ENCODE measurements at regions not wholly inside any gene's neighbourhood (a gene's known extent, or its start where the extent isn't known, plus 50 kb on each side); places are given as distances from the start of the nearest gene placed in this dataset.

DNA sequence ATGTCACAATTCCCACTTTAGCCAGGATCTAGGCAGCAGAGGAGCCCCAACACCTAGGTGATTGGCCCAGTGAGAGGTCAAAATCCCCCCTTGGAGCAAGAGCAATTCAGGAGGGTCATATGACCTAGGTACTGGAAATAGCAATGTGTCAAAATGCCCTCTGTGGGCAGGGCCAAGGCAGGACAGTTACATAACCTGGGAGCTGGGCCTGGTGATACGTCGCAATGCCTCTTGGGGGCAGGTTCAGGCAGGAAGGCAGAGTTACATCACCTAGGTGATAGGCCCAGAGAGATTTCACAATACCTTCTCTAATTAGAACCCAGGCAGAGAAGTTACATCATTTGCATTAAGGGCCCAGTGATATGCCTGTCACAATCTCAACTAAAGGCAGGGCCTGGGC is 1906.3 kb downstream of the TP53TG3F start:
- ATAC-seq (no peak), DNase-seq (ENCODE audit: low spot score) (no peak)
- peaks cover 98% of the 10 kb centered on the region for H3K9me3 Mint-ChIP-seq
- H3K36me3 Mint-ChIP-seq, result peaks cover 86% of the 10 kb centered on the region
- CTCF ChIA-PET, result no interaction called here
- no peaks in the 10 kb centered on the region for H3K4me1 Mint-ChIP-seq
- POLR2A ChIA-PET, result no interaction called here
- H3K27me3 Mint-ChIP-seq (ENCODE audit: low read depth), result peaks cover 14% of the 10 kb centered on the region
- H3K4me3 Mint-ChIP-seq, result no peak overlapping the region
- H3K27ac Mint-ChIP-seq, result no peak overlapping the region
- TF ChIP-seq CBFB (CRISPR knock-in tag; IDR thresholded peaks at IDR 0.05; ENCODE audit: low read depth) (no peak), ZNF671 (CRISPR knock-in tag; IDR thresholded peaks at IDR 0.05) (no peak), SMAD4 (CRISPR knock-in tag; IDR thresholded peaks at IDR 0.05) (no peak), NFATC4 (CRISPR knock-in tag; IDR thresholded peaks at IDR 0.05) (no peak)
- TF ChIP-seq, protein P1, sequence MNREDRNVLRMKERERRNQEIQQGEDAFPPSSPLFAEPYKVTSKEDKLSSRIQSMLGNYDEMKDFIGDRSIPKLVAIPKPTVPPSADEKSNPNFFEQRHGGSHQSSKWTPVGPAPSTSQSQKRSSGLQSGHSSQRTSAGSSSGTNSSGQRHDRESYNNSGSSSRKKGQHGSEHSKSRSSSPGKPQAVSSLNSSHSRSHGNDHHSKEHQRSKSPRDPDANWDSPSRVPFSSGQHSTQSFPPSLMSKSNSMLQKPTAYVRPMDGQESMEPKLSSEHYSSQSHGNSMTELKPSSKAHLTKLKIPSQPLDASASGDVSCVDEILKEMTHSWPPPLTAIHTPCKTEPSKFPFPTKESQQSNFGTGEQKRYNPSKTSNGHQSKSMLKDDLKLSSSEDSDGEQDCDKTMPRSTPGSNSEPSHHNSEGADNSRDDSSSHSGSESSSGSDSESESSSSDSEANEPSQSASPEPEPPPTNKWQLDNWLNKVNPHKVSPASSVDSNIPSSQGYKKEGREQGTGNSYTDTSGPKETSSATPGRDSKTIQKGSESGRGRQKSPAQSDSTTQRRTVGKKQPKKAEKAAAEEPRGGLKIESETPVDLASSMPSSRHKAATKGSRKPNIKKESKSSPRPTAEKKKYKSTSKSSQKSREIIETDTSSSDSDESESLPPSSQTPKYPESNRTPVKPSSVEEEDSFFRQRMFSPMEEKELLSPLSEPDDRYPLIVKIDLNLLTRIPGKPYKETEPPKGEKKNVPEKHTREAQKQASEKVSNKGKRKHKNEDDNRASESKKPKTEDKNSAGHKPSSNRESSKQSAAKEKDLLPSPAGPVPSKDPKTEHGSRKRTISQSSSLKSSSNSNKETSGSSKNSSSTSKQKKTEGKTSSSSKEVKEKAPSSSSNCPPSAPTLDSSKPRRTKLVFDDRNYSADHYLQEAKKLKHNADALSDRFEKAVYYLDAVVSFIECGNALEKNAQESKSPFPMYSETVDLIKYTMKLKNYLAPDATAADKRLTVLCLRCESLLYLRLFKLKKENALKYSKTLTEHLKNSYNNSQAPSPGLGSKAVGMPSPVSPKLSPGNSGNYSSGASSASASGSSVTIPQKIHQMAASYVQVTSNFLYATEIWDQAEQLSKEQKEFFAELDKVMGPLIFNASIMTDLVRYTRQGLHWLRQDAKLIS (CRISPR knock-in tag; IDR thresholded peaks at IDR 0.05; ENCODE audit: borderline replicate concordance), result no peak

DNA sequence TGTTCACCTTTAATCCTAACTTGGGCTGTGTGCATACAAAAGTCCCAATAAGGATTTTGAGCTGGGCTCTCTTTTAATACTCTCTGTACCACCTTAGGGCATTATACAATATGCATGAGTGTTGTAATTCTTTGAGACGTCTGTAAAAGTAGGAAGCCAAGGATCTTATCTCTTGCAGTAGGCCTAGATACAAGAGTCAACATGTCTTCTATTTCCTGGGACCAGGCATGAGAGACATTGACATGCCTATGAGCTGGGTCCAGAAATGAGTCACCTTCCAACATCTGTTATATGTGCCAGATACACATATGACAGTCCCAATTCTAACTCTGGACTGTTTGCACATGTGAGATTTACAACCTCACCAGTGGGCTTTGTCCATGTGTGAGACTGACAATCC is 1911.2 kb downstream of the TP53TG3F start:
- DNase-seq (ENCODE audit: low spot score) (no peak), ATAC-seq (no peak)
- CTCF ChIA-PET, result no interaction called here
- Mint-ChIP-seq H3K9me3 (peaks cover 85% of the 10 kb centered on the region), H3K4me1 (no peaks in the 10 kb centered on the region), H3K27me3 (ENCODE audit: low read depth) (peaks cover 7% of the 10 kb centered on the region; the same call in 1 of the 2 replicates), H3K36me3 (peaks cover 69% of the 10 kb centered on the region), H3K27ac (no peak overlapping the region), H3K4me3 (no peak overlapping the region)
- POLR2A ChIA-PET, result no interaction called here
- no peak for TF ChIP-seq MXD4 (CRISPR knock-in tag; IDR thresholded peaks at IDR 0.05; ENCODE audit: borderline replicate concordance)
- TF ChIP-seq, protein P2, sequence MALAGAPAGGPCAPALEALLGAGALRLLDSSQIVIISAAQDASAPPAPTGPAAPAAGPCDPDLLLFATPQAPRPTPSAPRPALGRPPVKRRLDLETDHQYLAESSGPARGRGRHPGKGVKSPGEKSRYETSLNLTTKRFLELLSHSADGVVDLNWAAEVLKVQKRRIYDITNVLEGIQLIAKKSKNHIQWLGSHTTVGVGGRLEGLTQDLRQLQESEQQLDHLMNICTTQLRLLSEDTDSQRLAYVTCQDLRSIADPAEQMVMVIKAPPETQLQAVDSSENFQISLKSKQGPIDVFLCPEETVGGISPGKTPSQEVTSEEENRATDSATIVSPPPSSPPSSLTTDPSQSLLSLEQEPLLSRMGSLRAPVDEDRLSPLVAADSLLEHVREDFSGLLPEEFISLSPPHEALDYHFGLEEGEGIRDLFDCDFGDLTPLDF (CRISPR knock-in tag; IDR thresholded peaks at IDR 0.05), result no peak
- TF ChIP-seq ZNF138 (CRISPR knock-in tag; conservative IDR thresholded peaks at IDR 0.05), result no peak
- TF ChIP-seq RORB (CRISPR knock-in tag; IDR thresholded peaks at IDR 0.05), result no peak
- TF ChIP-seq FOXK1 (CRISPR knock-in tag; IDR thresholded peaks at IDR 0.05), result no peak
- TF ChIP-seq, protein P3, sequence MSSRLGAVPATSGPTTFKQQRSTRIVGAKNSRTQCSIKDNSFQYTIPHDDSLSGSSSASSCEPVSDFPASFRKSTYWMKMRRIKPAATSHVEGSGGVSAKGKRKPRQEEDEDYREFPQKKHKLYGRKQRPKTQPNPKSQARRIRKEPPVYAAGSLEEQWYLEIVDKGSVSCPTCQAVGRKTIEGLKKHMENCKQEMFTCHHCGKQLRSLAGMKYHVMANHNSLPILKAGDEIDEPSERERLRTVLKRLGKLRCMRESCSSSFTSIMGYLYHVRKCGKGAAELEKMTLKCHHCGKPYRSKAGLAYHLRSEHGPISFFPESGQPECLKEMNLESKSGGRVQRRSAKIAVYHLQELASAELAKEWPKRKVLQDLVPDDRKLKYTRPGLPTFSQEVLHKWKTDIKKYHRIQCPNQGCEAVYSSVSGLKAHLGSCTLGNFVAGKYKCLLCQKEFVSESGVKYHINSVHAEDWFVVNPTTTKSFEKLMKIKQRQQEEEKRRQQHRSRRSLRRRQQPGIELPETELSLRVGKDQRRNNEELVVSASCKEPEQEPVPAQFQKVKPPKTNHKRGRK (CRISPR knock-in tag; IDR thresholded peaks at IDR 0.05; ENCODE audit: borderline replicate concordance), result no peak
- TF ChIP-seq, protein P4, sequence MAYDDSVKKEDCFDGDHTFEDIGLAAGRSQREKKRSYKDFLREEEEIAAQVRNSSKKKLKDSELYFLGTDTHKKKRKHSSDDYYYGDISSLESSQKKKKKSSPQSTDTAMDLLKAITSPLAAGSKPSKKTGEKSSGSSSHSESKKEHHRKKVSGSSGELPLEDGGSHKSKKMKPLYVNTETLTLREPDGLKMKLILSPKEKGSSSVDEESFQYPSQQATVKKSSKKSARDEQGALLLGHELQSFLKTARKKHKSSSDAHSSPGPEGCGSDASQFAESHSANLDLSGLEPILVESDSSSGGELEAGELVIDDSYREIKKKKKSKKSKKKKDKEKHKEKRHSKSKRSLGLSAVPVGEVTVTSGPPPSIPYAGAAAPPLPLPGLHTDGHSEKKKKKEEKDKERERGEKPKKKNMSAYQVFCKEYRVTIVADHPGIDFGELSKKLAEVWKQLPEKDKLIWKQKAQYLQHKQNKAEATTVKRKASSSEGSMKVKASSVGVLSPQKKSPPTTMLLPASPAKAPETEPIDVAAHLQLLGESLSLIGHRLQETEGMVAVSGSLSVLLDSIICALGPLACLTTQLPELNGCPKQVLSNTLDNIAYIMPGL (CRISPR knock-in tag; IDR thresholded peaks at IDR 0.05), result no peak
- TF ChIP-seq, protein P5, sequence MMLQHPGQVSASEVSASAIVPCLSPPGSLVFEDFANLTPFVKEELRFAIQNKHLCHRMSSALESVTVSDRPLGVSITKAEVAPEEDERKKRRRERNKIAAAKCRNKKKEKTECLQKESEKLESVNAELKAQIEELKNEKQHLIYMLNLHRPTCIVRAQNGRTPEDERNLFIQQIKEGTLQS (CRISPR knock-in tag; conservative IDR thresholded peaks at IDR 0.05), result no peak

DNA sequence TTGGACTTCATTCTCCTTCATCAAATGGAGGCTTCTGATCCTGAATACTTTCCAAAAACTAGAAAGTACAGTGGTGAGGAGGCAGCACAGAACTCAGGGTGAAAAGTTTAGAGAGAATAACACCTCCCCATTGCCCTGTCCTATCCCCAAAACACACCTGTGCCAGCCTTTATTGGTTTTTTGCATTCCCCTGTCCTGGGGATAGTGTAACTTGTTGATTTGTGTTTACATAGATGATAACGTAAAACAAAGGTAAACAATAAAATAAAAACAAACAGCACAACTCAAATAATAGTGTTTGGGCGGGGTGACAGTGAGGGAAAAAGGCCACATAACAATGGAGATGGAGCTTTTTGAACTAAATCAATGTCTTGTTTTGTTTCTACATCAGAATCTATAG is 1917.7 kb downstream of the TP53TG3F start:
- ChIA-PET POLR2A (no interaction called here), CTCF (no interaction called here)
- peaks cover 85% of the 10 kb centered on the region for H3K9me3 Mint-ChIP-seq
- H3K27ac Mint-ChIP-seq, result no peak overlapping the region
- peaks cover 3% of the 10 kb centered on the region; the same call in 1 of the 2 replicates for H3K27me3 Mint-ChIP-seq (ENCODE audit: low read depth)
- H3K36me3 Mint-ChIP-seq, result peaks cover 60% of the 10 kb centered on the region
- no peaks in the 10 kb centered on the region for H3K4me1 Mint-ChIP-seq
- ATAC-seq, result no peak
- no peak overlapping the region for H3K4me3 Mint-ChIP-seq
- TF ChIP-seq GRHL2 (CRISPR knock-in tag; IDR thresholded peaks at IDR 0.05; ENCODE audit: insufficient replicate concordance, severe bottlenecking) (no peak), ATF1 (CRISPR knock-in tag; IDR thresholded peaks at IDR 0.05) (no peak), CBFB (CRISPR knock-in tag; IDR thresholded peaks at IDR 0.05; ENCODE audit: low read depth) (no peak)
- TF ChIP-seq, protein P6, sequence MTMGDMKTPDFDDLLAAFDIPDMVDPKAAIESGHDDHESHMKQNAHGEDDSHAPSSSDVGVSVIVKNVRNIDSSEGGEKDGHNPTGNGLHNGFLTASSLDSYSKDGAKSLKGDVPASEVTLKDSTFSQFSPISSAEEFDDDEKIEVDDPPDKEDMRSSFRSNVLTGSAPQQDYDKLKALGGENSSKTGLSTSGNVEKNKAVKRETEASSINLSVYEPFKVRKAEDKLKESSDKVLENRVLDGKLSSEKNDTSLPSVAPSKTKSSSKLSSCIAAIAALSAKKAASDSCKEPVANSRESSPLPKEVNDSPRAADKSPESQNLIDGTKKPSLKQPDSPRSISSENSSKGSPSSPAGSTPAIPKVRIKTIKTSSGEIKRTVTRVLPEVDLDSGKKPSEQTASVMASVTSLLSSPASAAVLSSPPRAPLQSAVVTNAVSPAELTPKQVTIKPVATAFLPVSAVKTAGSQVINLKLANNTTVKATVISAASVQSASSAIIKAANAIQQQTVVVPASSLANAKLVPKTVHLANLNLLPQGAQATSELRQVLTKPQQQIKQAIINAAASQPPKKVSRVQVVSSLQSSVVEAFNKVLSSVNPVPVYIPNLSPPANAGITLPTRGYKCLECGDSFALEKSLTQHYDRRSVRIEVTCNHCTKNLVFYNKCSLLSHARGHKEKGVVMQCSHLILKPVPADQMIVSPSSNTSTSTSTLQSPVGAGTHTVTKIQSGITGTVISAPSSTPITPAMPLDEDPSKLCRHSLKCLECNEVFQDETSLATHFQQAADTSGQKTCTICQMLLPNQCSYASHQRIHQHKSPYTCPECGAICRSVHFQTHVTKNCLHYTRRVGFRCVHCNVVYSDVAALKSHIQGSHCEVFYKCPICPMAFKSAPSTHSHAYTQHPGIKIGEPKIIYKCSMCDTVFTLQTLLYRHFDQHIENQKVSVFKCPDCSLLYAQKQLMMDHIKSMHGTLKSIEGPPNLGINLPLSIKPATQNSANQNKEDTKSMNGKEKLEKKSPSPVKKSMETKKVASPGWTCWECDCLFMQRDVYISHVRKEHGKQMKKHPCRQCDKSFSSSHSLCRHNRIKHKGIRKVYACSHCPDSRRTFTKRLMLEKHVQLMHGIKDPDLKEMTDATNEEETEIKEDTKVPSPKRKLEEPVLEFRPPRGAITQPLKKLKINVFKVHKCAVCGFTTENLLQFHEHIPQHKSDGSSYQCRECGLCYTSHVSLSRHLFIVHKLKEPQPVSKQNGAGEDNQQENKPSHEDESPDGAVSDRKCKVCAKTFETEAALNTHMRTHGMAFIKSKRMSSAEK (CRISPR knock-in tag; IDR thresholded peaks at IDR 0.05; ENCODE audit: borderline replicate concordance), result no peak
- no peak for DNase-seq (ENCODE audit: low spot score)

Measured in WTC11 (cell line).